HL-60 (cell line): ENCODE measurements at regions not wholly inside any gene's neighbourhood (a gene's known extent, or its start where the extent isn't known, plus 50 kb on each side); places are given as distances from the start of the nearest gene placed in this dataset.

Experiments used
- POLR2AphosphoS5 ChIP-seq: IDR thresholded peaks from 2 replicates; pipeline ENCODE4 v1.6.1; 2012; ENCODE audit warnings: low read depth
- TF ChIP-seq, protein P1 (sequence below): IDR thresholded peaks from one replicate; pipeline ENCODE4 v1.5.1; 2011; ENCODE audit warnings: low read length, control low read depth, inconsistent platforms; ENCODE audit not compliant: insufficient read depth

GRCh38 chr1:114260805-114261484 lies 107.3 kb upstream of the SYT6 start:
- TF ChIP-seq, protein P1, sequence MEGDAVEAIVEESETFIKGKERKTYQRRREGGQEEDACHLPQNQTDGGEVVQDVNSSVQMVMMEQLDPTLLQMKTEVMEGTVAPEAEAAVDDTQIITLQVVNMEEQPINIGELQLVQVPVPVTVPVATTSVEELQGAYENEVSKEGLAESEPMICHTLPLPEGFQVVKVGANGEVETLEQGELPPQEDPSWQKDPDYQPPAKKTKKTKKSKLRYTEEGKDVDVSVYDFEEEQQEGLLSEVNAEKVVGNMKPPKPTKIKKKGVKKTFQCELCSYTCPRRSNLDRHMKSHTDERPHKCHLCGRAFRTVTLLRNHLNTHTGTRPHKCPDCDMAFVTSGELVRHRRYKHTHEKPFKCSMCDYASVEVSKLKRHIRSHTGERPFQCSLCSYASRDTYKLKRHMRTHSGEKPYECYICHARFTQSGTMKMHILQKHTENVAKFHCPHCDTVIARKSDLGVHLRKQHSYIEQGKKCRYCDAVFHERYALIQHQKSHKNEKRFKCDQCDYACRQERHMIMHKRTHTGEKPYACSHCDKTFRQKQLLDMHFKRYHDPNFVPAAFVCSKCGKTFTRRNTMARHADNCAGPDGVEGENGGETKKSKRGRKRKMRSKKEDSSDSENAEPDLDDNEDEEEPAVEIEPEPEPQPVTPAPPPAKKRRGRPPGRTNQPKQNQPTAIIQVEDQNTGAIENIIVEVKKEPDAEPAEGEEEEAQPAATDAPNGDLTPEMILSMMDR: no peak
- no peak for TF ChIP-seq POLR2AphosphoS5
